ENCODE measurements at regions not wholly inside any gene's neighbourhood (a gene's known extent, or its start where the extent isn't known, plus 50 kb on each side); places are given as distances from the start of the nearest gene placed in this dataset.

DNA sequence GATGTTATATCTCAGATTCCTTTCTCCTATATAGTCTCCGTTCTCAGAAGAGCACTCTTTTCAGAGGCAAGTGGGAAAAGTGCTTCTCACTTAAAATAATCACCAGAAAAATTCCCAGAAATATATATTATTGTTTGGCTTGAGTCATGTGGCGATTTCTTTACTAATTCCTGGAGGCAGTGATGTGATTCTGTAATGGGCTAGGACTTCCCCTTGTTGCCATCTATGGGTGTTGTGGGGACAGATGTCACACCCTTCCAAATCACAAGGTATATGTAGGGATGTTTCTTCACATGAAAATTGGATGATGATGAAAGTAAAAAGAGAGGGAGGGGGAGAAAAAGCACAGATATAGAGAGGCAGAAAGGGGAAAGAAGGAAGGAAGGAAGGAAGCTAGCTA, 553.4 kb downstream of the PPP4R3C start:
- TF ChIP-seq, protein P1, sequence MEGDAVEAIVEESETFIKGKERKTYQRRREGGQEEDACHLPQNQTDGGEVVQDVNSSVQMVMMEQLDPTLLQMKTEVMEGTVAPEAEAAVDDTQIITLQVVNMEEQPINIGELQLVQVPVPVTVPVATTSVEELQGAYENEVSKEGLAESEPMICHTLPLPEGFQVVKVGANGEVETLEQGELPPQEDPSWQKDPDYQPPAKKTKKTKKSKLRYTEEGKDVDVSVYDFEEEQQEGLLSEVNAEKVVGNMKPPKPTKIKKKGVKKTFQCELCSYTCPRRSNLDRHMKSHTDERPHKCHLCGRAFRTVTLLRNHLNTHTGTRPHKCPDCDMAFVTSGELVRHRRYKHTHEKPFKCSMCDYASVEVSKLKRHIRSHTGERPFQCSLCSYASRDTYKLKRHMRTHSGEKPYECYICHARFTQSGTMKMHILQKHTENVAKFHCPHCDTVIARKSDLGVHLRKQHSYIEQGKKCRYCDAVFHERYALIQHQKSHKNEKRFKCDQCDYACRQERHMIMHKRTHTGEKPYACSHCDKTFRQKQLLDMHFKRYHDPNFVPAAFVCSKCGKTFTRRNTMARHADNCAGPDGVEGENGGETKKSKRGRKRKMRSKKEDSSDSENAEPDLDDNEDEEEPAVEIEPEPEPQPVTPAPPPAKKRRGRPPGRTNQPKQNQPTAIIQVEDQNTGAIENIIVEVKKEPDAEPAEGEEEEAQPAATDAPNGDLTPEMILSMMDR (IDR thresholded peaks at IDR 0.05; ENCODE audit: low read depth, low read length, poor library complexity, severe bottlenecking): no peak
- no peak for TF ChIP-seq EZH2phosphoT487 (IDR thresholded peaks at IDR 0.05; ENCODE audit: borderline replicate concordance, low read length)
